Ovary (tissue), 3 donors: ENCODE measurements at regions not wholly inside any gene's neighbourhood (a gene's known extent, or its start where the extent isn't known, plus 50 kb on each side); places are given as distances from the start of the nearest gene placed in this dataset.

Experiments used
- CTCF ChIP-seq, 3 donors: fragments of 450-650 bp in 2 of 3; fragments of 200-600 bp in 1 of 3; IDR thresholded peaks; one replicate each; pipeline versions ENCODE4 v1.5.1 to v1.8.0; 2016 to 2022; ENCODE audit warnings: antibody characterized with exemption in 3 of 3, mild to moderate bottlenecking in 1 of 3
- EP300 ChIP-seq: sonication (generic); formaldehyde crosslinking; IDR thresholded peaks from one replicate; pipeline ENCODE4 v1.6.1; 2017; ENCODE audit warnings: antibody characterized with exemption
- POLR2A ChIP-seq: fragments of 450-650 bp; IDR thresholded peaks from one replicate; pipeline ENCODE4 v1.6.1; 2017; ENCODE audit warnings: antibody characterized with exemption, mild to moderate bottlenecking, moderate library complexity
- donor health status: DM: no; HTN: no; CAD: no.

- no peak for TF ChIP-seq EP300
- no peak for TF ChIP-seq CTCF (IDR thresholded peaks at IDR 0.05)
- no peak for TF ChIP-seq POLR2A
These were observed 104.0 kb upstream of the FUT8 start for GRCh38 chr14:65308536-65308935.
